WERI-Rb-1 (cell line): ENCODE measurements at regions not wholly inside any gene's neighbourhood (a gene's known extent, or its start where the extent isn't known, plus 50 kb on each side); places are given as distances from the start of the nearest gene placed in this dataset.

Experiments
- DNase-seq: peaks from one replicate; pipeline ENCODE4 v3.0.0-alpha.2; 2020
- H3K27ac ChIP-seq: fragments of 250-450 bp; sonication (Bioruptor Pico); 2 replicates; pipeline ENCODE4 v1.5.1; 2020; ENCODE audit warnings: mild to moderate bottlenecking, moderate library complexity
- H3K27me3 ChIP-seq: fragments of 250-450 bp; sonication (Bioruptor Pico); 2 replicates; pipeline ENCODE4 v1.5.1; 2021; ENCODE audit warnings: mild to moderate bottlenecking, low read depth, moderate library complexity; ENCODE audit not compliant: insufficient read depth, severe bottlenecking
- H3K36me3 ChIP-seq: fragments of 250-450 bp; sonication (Bioruptor Pico); 2 replicates; pipeline ENCODE4 v1.5.1; 2020; ENCODE audit warnings: mild to moderate bottlenecking, moderate library complexity
- H3K4me3 ChIP-seq: 2 replicates; pipeline ENCODE4 v1.5.1; 2011; ENCODE audit warnings: low read depth, mild to moderate bottlenecking, control low read depth, low read length
- H3K9me3 ChIP-seq: fragments of 250-450 bp; sonication (Bioruptor Pico); 2 replicates; pipeline ENCODE4 v1.5.1; 2021; ENCODE audit warnings: mild to moderate bottlenecking, moderate library complexity; ENCODE audit not compliant: severe bottlenecking
- TF ChIP-seq, protein P1 (sequence below): IDR thresholded peaks from 2 replicates; pipeline ENCODE4 v1.5.1; 2011; ENCODE audit warnings: low read depth, mild to moderate bottlenecking, control low read depth, inconsistent platforms, low read length

GRCh38 chr2:9703701-9704221 is 73.0 kb upstream of the YWHAQ start:
- Histone ChIP-seq H3K27ac (no peak overlapping the region), H3K4me3 (no peak overlapping the region), H3K36me3 (no peaks in the 10 kb centered on the region), H3K27me3 (no peaks in the 10 kb centered on the region), H3K9me3 (no peaks in the 10 kb centered on the region)
- no peak for DNase-seq
- TF ChIP-seq, protein P1, sequence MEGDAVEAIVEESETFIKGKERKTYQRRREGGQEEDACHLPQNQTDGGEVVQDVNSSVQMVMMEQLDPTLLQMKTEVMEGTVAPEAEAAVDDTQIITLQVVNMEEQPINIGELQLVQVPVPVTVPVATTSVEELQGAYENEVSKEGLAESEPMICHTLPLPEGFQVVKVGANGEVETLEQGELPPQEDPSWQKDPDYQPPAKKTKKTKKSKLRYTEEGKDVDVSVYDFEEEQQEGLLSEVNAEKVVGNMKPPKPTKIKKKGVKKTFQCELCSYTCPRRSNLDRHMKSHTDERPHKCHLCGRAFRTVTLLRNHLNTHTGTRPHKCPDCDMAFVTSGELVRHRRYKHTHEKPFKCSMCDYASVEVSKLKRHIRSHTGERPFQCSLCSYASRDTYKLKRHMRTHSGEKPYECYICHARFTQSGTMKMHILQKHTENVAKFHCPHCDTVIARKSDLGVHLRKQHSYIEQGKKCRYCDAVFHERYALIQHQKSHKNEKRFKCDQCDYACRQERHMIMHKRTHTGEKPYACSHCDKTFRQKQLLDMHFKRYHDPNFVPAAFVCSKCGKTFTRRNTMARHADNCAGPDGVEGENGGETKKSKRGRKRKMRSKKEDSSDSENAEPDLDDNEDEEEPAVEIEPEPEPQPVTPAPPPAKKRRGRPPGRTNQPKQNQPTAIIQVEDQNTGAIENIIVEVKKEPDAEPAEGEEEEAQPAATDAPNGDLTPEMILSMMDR, result no peak

DNA sequence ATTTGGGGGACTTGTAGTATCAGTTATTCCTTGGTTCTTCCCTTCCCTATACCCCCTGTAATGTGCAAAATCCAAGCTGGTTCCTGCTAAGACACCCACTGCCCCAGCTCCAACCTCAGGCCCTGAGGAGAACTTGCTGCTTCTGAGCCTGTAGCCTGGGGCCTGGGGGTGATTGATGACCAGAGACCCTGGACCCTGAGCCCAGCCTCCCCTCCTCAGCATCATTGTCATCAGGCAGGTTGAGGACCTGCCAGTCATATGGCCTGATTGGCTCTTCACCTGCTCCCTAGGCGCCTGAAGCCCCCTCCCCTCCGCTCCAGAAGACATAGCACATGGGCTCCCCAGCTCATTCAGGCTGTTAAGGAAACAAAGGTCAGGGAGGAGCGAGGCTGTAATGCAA is 73.8 kb upstream of the YWHAQ start:
- no peak overlapping the region for H3K4me3 ChIP-seq
- no peak for DNase-seq
- TF ChIP-seq, protein P1, result no peak
- no peaks in the 10 kb centered on the region for H3K9me3 ChIP-seq
- no peaks in the 10 kb centered on the region for H3K27me3 ChIP-seq
- no peaks in the 10 kb centered on the region for H3K36me3 ChIP-seq
- no peak overlapping the region for H3K27ac ChIP-seq

DNA sequence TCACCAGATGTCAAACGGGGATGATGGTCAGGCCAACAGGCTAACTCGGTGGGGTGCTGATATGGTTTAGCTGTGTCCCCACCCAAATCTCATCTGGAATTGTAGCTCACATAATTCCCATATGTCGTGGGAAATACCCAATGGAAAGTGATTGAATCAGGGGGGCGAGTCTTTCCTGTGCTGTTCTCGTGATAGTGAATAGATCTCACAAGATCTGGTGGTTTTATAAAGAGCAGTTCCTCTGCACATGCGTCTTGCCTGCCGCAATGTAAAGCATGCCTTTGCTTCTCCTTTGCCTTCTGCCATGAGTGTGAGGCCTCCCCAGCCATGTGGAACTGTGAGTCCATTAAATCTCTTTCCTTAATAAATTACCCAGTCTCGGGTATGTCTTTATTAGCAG is 74.4 kb upstream of the YWHAQ start:
- TF ChIP-seq, protein P1, result no peak
- Histone ChIP-seq H3K27me3 (no peaks in the 10 kb centered on the region), H3K4me3 (no peak overlapping the region), H3K27ac (no peak overlapping the region), H3K36me3 (no peaks in the 10 kb centered on the region), H3K9me3 (no peaks in the 10 kb centered on the region)
- DNase-seq, result no peak

- no peak for DNase-seq
- Histone ChIP-seq H3K4me3 (no peak overlapping the region), H3K27me3 (no peaks in the 10 kb centered on the region), H3K36me3 (no peaks in the 10 kb centered on the region), H3K27ac (no peak overlapping the region), H3K9me3 (no peaks in the 10 kb centered on the region)
- TF ChIP-seq, protein P1, result no peak
These were observed 76.2 kb upstream of the YWHAQ start for GRCh38 chr2:9707008-9707407.

DNA sequence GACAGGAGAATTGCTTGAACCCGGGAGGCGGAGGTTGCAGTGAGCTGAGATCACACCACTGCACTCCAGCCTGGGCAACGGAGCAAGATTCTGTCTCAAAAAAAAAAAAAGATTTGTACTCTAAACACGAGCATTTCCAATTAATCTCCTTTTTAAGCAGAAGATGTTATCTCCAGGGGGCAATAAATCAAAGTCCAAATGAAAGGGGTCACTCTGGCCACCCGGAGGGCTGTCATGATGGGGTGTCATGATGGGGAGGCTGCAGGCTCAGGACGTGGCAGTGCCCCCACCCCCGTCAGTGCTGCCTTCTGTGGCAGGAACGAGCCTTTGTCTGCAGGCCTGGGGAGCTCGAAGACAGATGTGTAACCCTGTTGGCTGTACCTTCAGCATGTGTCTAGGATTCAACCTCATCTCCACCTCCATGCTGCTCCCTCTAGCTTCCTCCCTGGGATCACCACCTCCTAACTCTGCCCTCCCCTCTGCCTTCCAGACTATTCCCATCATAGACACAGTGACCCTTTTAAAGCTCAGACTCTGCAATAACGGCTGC is 76.9 kb upstream of the YWHAQ start:
- DNase-seq, result no peak
- Histone ChIP-seq H3K36me3 (no peaks in the 10 kb centered on the region), H3K4me3 (no peak overlapping the region), H3K27me3 (no peaks in the 10 kb centered on the region), H3K9me3 (no peaks in the 10 kb centered on the region), H3K27ac (no peak overlapping the region)
- TF ChIP-seq, protein P1, result no peak
